Bronchial epithelial cell (primary cell): ENCODE measurements at regions not wholly inside any gene's neighbourhood (a gene's known extent, or its start where the extent isn't known, plus 50 kb on each side); places are given as distances from the start of the nearest gene placed in this dataset.

Experiments used
- DNase-seq: peaks from one replicate; pipeline ENCODE4 v3.0.0-alpha.2; 2010; ENCODE audit warnings: low read depth
- FAIRE-seq: peaks from 2 replicates; lab custom pipeline; 2011; peaks lifted over from hg19 to GRCh38; lab: Jason Lieb, UNC
- H3K27me3 ChIP-seq: 2 replicates; pipeline ENCODE4 v1.5.1; 2011; ENCODE audit warnings: low read length; ENCODE audit not compliant: control insufficient read depth, insufficient read depth
- H3K36me3 ChIP-seq: 2 replicates; pipeline ENCODE4 v1.5.1; 2011; ENCODE audit warnings: low read length; ENCODE audit not compliant: control insufficient read depth, insufficient read depth
- H3K4me3 ChIP-seq: 2 replicates; pipeline ENCODE4 v1.5.1; 2011; ENCODE audit warnings: mild to moderate bottlenecking, low read depth, low read length, control low read depth
- TF ChIP-seq, protein P1 (sequence below): IDR thresholded peaks from 2 replicates; pipeline ENCODE4 v1.5.1; 2011; ENCODE audit warnings: mild to moderate bottlenecking, moderate library complexity, low read length, control low read depth, inconsistent platforms; ENCODE audit not compliant: insufficient read depth, severe bottlenecking

DNA sequence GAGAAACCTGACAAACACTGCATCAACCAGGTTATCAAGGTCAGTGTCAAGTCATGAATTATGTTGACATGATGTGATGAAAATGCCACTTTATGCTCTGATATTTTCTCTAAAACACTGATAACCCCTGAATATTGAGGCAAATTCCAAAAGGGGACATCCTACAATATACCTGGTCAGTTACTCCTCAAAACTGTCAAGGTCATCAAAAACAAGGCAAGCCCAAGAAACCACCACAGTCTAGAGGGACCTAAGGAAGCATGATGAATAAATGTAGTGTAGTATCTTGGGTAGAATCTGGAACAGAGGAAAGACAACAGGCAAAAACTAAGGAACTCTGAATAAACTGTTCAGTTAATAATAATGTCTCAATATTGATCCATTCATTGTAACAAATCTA, 275.3 kb upstream of the THRB start:
- FAIRE-seq (no peak), DNase-seq (no peak)
- TF ChIP-seq, protein P1, sequence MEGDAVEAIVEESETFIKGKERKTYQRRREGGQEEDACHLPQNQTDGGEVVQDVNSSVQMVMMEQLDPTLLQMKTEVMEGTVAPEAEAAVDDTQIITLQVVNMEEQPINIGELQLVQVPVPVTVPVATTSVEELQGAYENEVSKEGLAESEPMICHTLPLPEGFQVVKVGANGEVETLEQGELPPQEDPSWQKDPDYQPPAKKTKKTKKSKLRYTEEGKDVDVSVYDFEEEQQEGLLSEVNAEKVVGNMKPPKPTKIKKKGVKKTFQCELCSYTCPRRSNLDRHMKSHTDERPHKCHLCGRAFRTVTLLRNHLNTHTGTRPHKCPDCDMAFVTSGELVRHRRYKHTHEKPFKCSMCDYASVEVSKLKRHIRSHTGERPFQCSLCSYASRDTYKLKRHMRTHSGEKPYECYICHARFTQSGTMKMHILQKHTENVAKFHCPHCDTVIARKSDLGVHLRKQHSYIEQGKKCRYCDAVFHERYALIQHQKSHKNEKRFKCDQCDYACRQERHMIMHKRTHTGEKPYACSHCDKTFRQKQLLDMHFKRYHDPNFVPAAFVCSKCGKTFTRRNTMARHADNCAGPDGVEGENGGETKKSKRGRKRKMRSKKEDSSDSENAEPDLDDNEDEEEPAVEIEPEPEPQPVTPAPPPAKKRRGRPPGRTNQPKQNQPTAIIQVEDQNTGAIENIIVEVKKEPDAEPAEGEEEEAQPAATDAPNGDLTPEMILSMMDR, result no peak

DNA sequence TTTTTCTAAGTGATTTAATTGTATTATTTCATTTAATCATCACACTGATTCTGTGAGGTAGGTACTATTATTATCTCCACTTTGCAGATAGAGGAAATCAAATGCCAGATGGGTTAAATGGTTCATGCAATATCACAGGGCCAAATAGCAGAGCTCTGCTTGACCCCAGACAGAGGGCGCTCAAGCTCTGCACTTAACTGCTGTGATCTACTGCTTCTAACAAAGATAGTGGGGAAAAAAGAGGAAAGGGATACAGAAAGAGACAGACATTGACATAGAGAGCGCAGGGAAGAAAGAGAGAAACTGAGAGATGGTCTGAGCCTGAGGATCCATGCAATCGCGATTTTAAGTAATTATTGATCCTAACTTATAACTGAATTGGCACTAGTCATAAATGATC, 279.1 kb upstream of the THRB start:
- no peak overlapping the region for H3K4me3 ChIP-seq
- DNase-seq (peak; percentile 57), FAIRE-seq (peak; percentile 23)
- no peaks in the 10 kb centered on the region for H3K36me3 ChIP-seq
- TF ChIP-seq, protein P1, result peak; percentile 84
- H3K27me3 ChIP-seq, result no peaks in the 10 kb centered on the region

More for the DNA sequence above, 275.3 kb upstream of the THRB start:
- Histone ChIP-seq H3K36me3 (no peaks in the 10 kb centered on the region), H3K4me3 (no peak overlapping the region), H3K27me3 (no peaks in the 10 kb centered on the region)

DNA sequence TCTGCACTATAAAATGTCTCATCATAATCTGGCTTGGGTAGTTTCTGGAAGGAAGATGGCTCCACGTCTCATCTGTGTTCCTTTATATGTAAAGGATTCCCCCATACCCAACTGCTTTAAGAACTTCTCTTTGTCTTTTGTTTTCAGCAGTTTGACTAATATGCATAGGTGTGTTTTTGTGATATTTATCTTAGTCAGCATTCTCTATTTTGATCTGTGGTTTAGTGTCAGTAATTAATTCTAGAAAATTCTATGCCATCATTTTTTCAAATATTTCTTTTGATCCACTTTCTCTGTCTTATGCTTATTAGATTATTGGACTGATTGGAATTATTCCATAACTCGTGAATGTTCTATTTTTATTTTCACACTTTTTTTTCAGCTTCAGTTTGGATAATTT, 286.3 kb upstream of the THRB start:
- DNase-seq (no peak), FAIRE-seq (no peak)
- Histone ChIP-seq H3K36me3 (no peaks in the 10 kb centered on the region), H3K4me3 (no peak overlapping the region), H3K27me3 (no peaks in the 10 kb centered on the region)
- TF ChIP-seq, protein P1, result no peak

DNA sequence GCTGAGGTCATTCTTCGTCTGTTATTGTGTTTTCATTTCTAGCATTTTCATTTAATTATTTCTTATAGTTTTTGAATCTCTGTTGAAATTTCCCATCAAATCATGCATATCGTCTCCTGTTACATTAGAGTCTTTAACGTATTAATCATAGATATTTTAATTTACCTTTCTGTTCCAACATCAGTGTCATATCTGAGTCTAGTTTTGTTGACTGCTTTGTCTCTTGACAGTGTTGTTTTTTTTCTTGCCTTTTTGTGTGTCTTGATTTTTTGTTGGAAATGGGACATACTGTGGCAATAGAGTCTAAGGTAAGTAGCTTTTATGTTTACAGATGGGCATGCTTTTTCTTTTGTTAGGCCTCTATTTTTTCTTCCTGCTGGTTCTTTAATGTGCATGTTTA, 286.8 kb upstream of the THRB start:
- FAIRE-seq, result no peak
- TF ChIP-seq, protein P1, result no peak

GRCh38 chr3:24793896-24794295, 299.2 kb upstream of the THRB start:
- peak; percentile 50 for FAIRE-seq
- TF ChIP-seq, protein P1, result no peak
- Histone ChIP-seq H3K4me3 (no peak overlapping the region), H3K27me3 (no peaks in the 10 kb centered on the region), H3K36me3 (no peaks in the 10 kb centered on the region)
- no peak for DNase-seq

More for the DNA sequence above, 286.8 kb upstream of the THRB start:
- no peak for DNase-seq
- no peak overlapping the region for H3K4me3 ChIP-seq
- no peaks in the 10 kb centered on the region for H3K36me3 ChIP-seq
- no peaks in the 10 kb centered on the region for H3K27me3 ChIP-seq

GRCh38 chr3:24802614-24803013, 308.0 kb upstream of the THRB start:
- H3K4me3 ChIP-seq, result no peak overlapping the region
- no peaks in the 10 kb centered on the region for H3K27me3 ChIP-seq
- DNase-seq (no peak), FAIRE-seq (no peak)
- TF ChIP-seq, protein P1, result no peak
- no peaks in the 10 kb centered on the region for H3K36me3 ChIP-seq
